ENCODE measurements at regions not wholly inside any gene's neighbourhood (a gene's known extent, or its start where the extent isn't known, plus 50 kb on each side); places are given as distances from the start of the nearest gene placed in this dataset.

- no peak overlapping the region for H3K4me3 ChIP-seq (ENCODE audit: low read depth, low read length)
- TF ChIP-seq, protein P1, sequence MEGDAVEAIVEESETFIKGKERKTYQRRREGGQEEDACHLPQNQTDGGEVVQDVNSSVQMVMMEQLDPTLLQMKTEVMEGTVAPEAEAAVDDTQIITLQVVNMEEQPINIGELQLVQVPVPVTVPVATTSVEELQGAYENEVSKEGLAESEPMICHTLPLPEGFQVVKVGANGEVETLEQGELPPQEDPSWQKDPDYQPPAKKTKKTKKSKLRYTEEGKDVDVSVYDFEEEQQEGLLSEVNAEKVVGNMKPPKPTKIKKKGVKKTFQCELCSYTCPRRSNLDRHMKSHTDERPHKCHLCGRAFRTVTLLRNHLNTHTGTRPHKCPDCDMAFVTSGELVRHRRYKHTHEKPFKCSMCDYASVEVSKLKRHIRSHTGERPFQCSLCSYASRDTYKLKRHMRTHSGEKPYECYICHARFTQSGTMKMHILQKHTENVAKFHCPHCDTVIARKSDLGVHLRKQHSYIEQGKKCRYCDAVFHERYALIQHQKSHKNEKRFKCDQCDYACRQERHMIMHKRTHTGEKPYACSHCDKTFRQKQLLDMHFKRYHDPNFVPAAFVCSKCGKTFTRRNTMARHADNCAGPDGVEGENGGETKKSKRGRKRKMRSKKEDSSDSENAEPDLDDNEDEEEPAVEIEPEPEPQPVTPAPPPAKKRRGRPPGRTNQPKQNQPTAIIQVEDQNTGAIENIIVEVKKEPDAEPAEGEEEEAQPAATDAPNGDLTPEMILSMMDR (IDR thresholded peaks at IDR 0.05; ENCODE audit: borderline replicate concordance, insufficient read depth, low read depth, low read length), result no peak
Measured at GRCh38 chr2:45176390-45176789, 167.1 kb upstream of the SIX2 start.

GRCh38 chr2:45173513-45173912, 164.3 kb upstream of the SIX2 start:
- TF ChIP-seq, protein P1 (IDR thresholded peaks at IDR 0.05; ENCODE audit: borderline replicate concordance, insufficient read depth, low read depth, low read length), result no peak
- H3K4me3 ChIP-seq (ENCODE audit: low read depth, low read length), result no peak overlapping the region

DNA sequence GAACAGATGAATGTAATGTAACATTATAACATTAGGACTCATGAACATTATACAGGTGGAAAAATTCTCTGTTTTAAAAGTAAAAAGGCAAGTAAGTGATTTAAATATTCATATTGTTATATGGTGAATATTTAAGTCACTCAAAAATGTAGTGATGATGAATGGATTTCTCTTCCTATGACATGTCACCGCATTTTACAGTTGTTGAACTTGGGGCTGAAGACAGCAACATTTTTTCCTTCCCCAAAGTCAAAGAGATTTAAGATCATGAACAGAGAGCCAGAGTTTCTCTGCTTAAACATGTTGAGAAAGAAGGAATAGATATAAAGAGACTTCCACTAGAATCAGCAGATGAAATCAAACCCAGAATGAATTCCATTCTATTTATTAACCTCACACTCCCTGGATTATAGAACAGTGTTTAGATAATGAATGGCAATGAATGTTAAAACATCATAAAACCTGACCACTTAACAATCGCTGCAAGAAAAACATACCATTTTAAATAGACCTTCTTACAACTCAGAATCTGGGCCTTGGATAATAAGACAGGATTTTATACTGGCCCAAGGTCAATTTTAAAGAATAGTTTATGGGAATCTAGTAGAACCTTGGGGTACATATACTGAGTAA, 163.6 kb upstream of the SIX2 start:
- H3K4me3 ChIP-seq (ENCODE audit: low read depth, low read length), result no peak overlapping the region
- TF ChIP-seq, protein P1 (IDR thresholded peaks at IDR 0.05; ENCODE audit: borderline replicate concordance, insufficient read depth, low read depth, low read length), result no peak

- TF ChIP-seq, protein P1 (IDR thresholded peaks at IDR 0.05; ENCODE audit: borderline replicate concordance, insufficient read depth, low read depth, low read length), result no peak
- H3K4me3 ChIP-seq (ENCODE audit: low read depth, low read length), result no peak overlapping the region
Measured at GRCh38 chr2:45172142-45172541, 162.9 kb upstream of the SIX2 start.

DNA sequence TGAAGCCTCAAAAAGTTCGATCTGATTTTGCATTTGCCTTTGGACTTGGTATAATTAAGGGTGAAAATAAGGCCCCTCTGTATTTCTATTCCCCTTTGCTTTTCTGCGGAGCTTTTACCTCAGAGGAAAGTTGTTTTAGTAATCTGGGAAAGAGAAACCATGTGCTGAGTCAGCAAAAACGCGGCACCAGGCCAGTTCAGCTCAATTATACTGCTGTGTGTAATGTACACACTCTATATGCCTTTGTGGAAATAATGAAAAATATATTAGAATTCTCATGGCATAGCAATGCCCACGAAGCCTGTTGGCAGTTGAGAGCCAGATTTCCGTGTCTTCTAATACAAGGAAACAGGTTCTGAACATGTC, 161.9 kb upstream of the SIX2 start:
- no peak overlapping the region for H3K4me3 ChIP-seq (ENCODE audit: low read depth, low read length)
- TF ChIP-seq, protein P1 (IDR thresholded peaks at IDR 0.05; ENCODE audit: borderline replicate concordance, insufficient read depth, low read depth, low read length), result no peak

GRCh38 chr2:45170191-45171135, 161.2 kb upstream of the SIX2 start:
- TF ChIP-seq, protein P1 (IDR thresholded peaks at IDR 0.05; ENCODE audit: borderline replicate concordance, insufficient read depth, low read depth, low read length), result no peak
- no peak overlapping the region for H3K4me3 ChIP-seq (ENCODE audit: low read depth, low read length)
